Kidney tubule cell (primary cell): ENCODE measurements at regions not wholly inside any gene's neighbourhood (a gene's known extent, or its start where the extent isn't known, plus 50 kb on each side); places are given as distances from the start of the nearest gene placed in this dataset.

Experiments
- DNase-seq: peaks from one replicate; pipeline ENCODE4 v3.0.0-alpha.2; 2018; ENCODE audit warnings: low spot score

DNA sequence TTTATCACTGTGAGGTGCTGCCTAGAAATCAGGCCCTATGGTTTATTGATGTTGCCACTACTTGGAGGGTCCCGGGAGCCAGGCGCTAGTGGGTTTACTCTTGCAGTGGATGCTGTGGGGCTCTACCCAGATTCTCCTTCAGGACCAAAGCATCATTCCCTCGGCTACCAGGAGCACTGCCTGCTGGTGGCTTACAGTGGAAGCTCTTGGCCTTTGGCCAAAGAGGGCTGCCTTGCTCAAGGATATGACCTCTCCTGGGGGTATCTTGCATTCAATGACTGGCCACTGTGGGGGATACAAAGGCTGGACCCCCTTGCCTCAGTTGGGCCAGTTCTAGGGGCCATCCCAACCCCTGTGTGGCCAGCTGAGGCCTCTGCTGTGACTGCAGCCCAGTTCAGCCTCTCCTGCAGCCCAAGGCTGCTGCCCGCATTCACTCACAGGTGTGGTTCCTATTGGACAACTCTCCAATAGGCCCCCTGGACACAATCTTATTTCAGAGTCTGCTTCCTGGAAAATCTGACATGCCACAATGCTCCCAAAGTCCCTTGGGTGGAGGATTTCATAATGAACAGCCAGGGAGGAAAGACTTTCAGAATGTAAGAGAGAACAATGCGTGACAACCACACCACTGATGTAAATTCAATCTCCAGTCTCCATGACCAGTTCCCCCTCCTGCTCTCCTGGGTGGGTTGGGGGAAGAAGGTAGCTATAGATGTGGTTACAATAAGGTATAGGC, 196.3 kb downstream of the SNX10 start:
- peak; percentile 42 for DNase-seq

DNA sequence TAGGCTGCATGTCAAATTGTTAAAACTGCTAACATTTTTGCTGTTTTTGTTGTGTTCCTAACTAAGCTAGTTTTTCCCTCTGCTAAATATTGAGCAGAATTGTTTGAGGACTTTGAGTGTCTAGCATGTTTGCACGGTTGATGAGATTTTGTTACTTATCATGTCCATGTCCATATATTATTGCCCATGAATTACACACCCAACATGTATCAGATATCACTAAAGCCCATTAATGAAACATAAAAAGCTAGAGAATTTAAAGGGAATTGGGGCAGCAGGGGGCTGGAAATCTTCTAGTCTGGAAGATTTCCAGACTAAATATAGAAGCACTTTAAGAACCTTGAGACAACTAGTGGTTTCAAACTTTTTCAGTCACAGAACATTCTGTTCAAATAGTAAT, 197.7 kb downstream of the SNX10 start:
- DNase-seq = no peak

DNA sequence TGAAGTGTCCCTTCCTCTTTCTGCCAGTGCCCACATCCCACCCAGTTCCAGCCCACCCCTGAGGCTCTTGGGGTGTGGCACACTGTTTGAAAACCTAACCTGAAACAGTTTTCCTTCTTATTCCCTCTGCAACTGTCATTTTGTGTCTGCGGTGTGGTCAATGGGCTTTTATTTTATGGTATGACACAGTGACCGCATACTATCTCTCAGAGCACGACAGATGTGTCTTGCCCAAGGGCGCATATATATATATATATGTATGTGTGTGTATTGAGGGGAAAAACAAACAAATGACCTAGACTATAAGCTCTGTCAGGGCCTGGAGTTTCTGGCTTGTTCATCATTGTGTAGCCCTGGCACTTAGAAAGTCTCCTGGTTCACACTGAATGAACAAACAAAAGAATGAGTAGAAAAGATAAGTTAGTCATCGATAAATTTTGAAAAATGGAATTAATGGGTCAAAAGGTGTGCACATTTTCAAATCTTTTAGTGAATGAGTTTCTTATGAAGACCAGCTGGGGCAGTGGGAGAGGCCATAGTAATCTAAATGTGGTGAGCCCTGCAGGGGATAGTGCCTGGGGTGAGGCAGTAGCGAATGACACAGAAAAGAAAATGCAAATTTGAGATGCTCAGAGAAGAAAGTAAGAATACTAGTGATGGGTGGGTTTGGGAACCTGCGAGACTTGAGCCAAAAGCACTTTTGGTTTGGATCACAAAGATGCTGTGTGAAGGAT, 198.4 kb downstream of the SNX10 start:
- no peak for DNase-seq

DNA sequence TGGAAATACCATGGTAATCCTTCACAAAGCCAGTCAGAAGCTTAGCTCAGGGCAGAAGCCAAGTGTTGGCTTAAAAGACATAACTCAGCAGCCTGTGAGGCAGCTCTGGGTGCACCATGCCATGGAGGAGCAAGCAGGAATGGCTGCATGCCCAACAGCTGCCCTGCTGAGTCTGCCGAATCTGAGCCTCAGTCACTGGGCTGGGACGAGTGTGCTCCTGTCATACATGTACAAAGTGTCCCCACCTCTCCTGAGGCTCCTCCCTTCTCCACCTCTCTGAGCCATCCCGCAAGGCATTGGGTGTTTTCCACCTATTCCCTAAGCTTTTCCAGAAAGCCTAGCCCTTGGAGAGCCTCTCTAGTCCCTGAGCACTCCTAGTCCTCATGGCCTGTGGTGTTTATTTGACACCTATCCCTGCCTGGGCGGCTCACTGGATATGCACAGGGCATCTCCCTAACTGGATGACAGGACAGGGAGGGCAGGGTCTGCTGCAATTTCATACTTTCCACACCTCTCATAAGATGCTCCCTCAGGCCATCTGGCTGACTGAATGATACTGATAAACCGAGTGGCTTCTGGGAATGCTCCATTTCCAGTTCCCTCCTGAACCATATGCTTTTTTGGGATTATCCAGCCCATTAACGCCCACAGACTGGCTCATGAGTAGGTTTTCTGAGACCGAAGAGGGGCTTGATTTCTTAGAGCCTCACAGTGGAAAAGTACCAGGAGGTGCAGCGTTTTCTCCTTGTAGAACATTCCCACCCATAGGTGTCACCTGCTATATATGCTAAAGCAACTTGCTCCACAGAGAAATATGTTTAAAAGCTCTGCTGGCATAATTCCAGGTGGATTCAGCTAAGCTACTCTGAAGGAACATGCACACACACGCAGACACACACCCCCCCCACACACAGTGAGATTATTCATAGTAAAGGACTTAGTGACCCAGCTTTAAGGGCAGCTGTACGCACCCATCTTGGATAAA, 199.3 kb downstream of the SNX10 start:
- no peak for DNase-seq

GRCh38 chr7:26492816-26493215, 201.2 kb downstream of the SNX10 start:
- no peak for DNase-seq

DNA sequence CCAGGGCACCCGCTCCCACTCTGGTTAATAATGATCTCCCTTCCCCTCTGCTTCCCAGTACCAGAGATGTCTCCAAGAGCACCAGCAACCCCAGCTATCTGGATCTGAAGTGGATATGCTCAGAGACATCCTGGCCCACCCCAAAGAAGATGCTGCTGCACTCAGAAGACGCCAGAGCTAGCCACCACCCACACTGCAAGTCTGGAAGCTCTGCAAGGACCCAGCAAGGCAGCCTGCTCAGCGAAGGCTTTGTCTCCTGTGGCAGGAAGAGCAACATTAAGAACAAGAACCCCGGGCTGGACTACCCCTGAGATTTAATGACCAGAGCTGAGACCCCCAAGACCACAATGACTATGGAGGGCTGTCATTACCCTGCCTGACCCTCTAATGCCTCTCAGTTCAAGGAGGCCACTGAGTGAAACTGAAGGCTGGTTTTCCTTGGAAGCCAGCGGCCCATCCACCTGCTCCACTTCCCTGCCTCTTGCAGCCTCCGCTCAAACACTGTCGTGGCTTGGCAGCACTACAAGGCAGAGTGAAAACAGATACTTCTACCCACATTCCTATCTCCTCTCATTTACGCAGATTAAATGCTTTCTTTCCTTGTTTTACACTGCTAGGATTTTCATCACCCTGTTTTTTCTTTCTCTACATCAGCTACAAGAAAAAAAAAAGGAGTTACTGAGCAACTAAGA, 202.2 kb downstream of the SNX10 start:
- DNase-seq = no peak

DNA sequence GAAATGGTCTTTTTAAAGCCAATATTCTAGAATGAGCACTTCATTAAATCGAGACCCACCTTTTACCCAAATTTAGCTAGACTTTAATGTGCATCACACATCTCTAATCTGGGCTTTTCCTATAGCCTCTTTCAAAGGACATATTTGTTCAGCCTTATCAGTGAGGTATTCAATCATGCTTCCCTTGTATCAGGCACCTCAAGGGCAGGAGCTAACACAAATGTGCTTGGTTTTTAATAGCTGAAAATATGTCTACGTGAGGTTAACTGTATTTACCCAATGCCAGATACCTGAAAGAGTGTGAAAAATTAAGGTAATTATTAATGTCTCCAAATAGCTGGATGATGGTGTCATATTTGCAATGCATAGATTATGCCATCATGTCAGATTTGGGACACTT, 203.9 kb downstream of the SNX10 start:
- no peak for DNase-seq

GRCh38 chr7:26497801-26498596, 206.3 kb downstream of the SNX10 start:
- DNase-seq = peak; percentile 88

GRCh38 chr7:26499315-26499897, 207.7 kb downstream of the SNX10 start:
- DNase-seq = peak; percentile 53

GRCh38 chr7:26500749-26501352, 209.2 kb downstream of the SNX10 start:
- peak; percentile 61 for DNase-seq

DNA sequence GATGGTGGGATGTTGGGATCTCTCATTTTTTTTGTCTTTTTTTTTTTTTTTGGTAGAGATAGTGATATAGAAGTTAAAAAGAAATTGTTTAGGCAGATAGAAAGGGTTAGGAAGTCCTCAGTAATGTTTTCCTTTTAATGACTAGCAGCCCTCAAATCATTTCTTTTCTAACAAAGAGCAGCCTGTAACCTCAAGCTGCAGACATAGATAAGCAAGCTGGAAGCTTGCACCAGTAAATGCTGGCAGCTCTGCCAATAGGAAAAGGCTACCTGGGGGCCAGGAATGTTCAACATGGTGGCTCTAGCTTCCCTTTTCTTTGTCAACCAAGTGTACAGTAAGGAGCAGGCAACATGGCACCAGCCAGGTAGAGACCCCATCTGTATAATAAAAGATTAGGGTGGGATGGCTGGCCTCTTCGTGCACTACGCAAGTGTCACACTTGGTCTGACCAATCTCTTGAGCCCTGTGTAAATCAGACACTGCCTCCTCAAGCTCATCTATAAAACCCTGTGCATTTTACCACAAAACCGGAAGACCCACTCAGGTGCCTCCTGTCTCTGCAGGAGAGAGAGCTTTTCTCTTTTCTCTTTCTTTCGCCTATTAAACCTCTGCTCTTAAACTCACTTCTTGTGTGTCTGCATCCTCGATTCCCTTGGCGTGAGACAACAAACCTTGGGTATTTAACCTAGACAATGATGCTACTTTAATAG, 212.9 kb downstream of the SNX10 start:
- DNase-seq = no peak

DNA sequence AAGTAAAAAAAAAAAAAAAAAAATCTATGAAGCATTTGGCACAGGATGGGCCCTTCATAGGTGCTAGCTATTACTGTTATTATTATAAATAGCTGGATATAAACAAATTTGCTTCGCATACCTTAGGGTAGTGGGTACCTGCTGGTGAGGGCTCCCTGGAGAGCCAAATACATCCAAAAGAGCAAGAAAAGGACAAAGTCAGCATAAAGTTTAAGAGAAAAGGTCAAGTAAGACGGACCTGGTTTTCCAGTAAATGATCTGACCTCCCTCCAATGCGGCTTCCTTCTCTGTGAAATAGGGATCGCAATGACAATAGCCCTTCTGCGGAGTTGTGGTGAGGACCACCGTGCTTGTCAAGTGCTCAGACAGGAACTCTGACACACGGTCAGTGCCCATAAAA, 214.5 kb downstream of the SNX10 start:
- no peak for DNase-seq

- no peak for DNase-seq
Measured at GRCh38 chr7:26507108-26507987, 215.7 kb downstream of the SNX10 start.

GRCh38 chr7:26508481-26508880, 216.8 kb downstream of the SNX10 start:
- no peak for DNase-seq

DNA sequence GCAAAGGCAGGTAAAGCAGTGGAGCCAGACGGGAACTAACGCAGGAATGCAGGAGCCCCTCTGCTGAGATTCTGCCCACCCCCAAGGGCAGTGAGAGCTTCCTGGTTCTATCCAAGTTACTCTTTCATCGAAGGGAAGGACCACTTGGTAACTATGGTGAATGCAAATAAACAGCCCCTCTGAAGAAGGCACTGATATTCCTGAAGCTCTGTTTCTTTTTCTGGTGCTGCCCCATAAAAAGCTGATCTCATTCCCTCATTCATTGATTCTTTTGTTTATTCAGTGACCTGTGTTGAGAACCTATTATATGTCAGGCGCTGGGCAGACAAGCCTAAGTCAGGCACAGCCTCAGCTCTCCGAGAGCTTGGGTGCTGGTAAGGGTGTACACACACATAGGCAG, 217.3 kb downstream of the SNX10 start:
- DNase-seq = no peak

DNA sequence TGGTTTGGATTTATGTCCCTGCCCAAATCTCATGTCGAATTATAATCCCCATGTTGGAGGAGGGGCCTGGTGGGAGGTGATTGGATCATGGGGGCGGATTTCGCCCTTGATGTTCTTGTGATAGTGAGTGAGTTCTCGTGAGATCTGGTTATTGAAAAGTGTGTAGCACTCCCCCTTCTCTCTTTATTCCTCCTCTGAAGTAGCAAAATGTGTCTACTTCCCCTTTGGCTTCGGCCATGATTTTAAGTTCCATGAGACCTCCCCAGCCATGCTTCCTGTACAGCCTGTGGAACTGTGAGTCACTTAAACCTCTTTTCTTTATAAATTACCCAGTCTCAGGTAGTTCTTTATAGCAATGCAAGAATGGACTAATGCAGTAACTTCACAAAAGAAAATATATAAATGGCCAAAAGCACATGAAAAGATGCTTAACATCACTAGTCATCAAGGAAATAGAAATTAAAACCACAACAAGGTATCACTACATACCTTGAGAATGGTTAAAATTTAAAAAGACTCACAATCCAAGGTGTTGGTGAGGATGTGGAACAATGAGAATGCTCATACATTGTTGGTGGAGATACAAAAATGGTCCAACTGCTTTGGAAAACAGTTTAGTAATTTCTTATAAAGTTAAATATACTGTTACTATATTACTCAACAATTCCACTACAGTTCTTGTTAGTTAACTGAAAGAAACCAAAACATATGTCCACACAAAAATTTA, 218.7 kb downstream of the SNX10 start:
- no peak for DNase-seq

- no peak for DNase-seq
Measured at GRCh38 chr7:26511866-26512265, 220.2 kb downstream of the SNX10 start.

GRCh38 chr7:26512737-26513136, 221.1 kb downstream of the SNX10 start:
- no peak for DNase-seq
